Esophagus squamous epithelium (tissue), 5 donors: ENCODE measurements at regions not wholly inside any gene's neighbourhood (a gene's known extent, or its start where the extent isn't known, plus 50 kb on each side); places are given as distances from the start of the nearest gene placed in this dataset.

ENCODE experiments used
- DNase-seq: peaks from one replicate; lab custom pipeline; 2025; lab: John Stamatoyannopoulos, UW
- H3K27ac ChIP-seq, 4 donors: fragments of 200-600 bp; sonication (generic); one replicate each; pipeline ENCODE4 v1.5.1; 2016 to 2019; ENCODE audit warnings: mild to moderate bottlenecking in 1 of 4
- H3K27me3 ChIP-seq, 4 donors: fragments of 200-600 bp; sonication (generic); 1 replicate in 3 of 4; 2 replicates in 1 of 4; pipeline versions ENCODE4 v1.5.1 to v1.6.0; 2017 to 2021; ENCODE audit warnings: antibody characterized with exemption in 1 of 4
- H3K36me3 ChIP-seq, 3 donors: fragments of 200-600 bp; sonication (generic); one replicate each; pipeline ENCODE4 v1.5.1; 2016 to 2019
- H3K4me1 ChIP-seq, 3 donors: fragments of 200-600 bp; sonication (generic); one replicate each; pipeline ENCODE4 v1.5.1; 2017 to 2019
- H3K4me3 ChIP-seq, 4 donors: fragments of 200-600 bp; sonication (generic); 1 replicate in 3 of 4; 2 replicates in 1 of 4; pipeline ENCODE4 v1.5.1; 2016 to 2019; ENCODE audit warnings: mild to moderate bottlenecking in 2 of 4, moderate library complexity in 1 of 4
- H3K9me3 ChIP-seq, 3 donors: fragments of 200-600 bp; sonication (generic); one replicate each; pipeline ENCODE4 v1.5.1; 2016 to 2019
- CTCF ChIP-seq, 6 experiments: fragments of 450-650 bp in 4 of 6; fragments of 200-600 bp in 2 of 6; sonication (generic) in 2 of 6; IDR thresholded peaks; one replicate each; pipeline ENCODE4 v1.5.1; 2016 to 2019; ENCODE audit warnings: antibody characterized with exemption in 6 of 6, mild to moderate bottlenecking in 4 of 6, moderate library complexity in 4 of 6
- POLR2A ChIP-seq, 4 donors: fragments of 450-650 bp; IDR thresholded peaks; one replicate each; pipeline ENCODE4 v1.6.1; 2017; ENCODE audit warnings: antibody characterized with exemption in 4 of 4, mild to moderate bottlenecking in 4 of 4, moderate library complexity in 3 of 4
- WGBS, 2 donors: methylation state at CpG; one replicate each; pipeline ENCODE4 v1.1.5; 2018; 5-methylcytosine and 5-hydroxymethylcytosine counted together
- intact Hi-C: fragments of 100-400 bp; cut with DNase I; formaldehyde crosslinking; loops from one replicate; pipeline ENCODE4 v1.15.0; 2022
- donor health status: DM: yes; HTN: yes; CAD: no.

GRCh38 chr6:119594907-119595306, 245.3 kb upstream of the MAN1A1 start:
- Histone ChIP-seq H3K9me3 (no peaks in the 10 kb centered on the region), H3K4me1 (no peaks in the 10 kb centered on the region), H3K4me3 (no peak overlapping the region), H3K27ac (no peak overlapping the region), H3K27me3 (no peaks in the 10 kb centered on the region), H3K36me3 (no peaks in the 10 kb centered on the region)
- intact Hi-C loops: no loop called here
- DNase-seq: no peak
- TF ChIP-seq CTCF (IDR thresholded peaks at IDR 0.05) (no peak), POLR2A (IDR thresholded peaks at IDR 0.05) (no peak)

- Histone ChIP-seq H3K36me3 (no peaks in the 10 kb centered on the region), H3K27ac (no peak overlapping the region), H3K4me1 (no peaks in the 10 kb centered on the region), H3K4me3 (no peak overlapping the region), H3K9me3 (no peaks in the 10 kb centered on the region), H3K27me3 (no peaks in the 10 kb centered on the region)
- 64 to 69% methylated on average over 2 of the region's 2 CpGs for WGBS, 2 donors
- intact Hi-C loops: no loop called here
- TF ChIP-seq CTCF (IDR thresholded peaks at IDR 0.05): no peak
- TF ChIP-seq POLR2A (IDR thresholded peaks at IDR 0.05): no peak
- no peak for DNase-seq
Measured at GRCh38 chr6:119591235-119591634, 241.7 kb upstream of the MAN1A1 start.

- no peaks in the 10 kb centered on the region for H3K36me3 ChIP-seq
- TF ChIP-seq CTCF (IDR thresholded peaks at IDR 0.05) (no peak), POLR2A (IDR thresholded peaks at IDR 0.05) (no peak)
- no peaks in the 10 kb centered on the region for H3K27me3 ChIP-seq
- H3K4me1 ChIP-seq: no peaks in the 10 kb centered on the region
- 71% methylated on average over 2 of the region's 2 CpGs for WGBS, 2 donors
- intact Hi-C loops: no loop called here
- no peaks in the 10 kb centered on the region for H3K9me3 ChIP-seq
- H3K27ac ChIP-seq: no peak overlapping the region
- no peak for DNase-seq
- H3K4me3 ChIP-seq: no peak overlapping the region
Measured at GRCh38 chr6:119590066-119590465, 240.5 kb upstream of the MAN1A1 start.

GRCh38 chr6:119587537-119587936, 238.0 kb upstream of the MAN1A1 start:
- 42 to 52% methylated on average over 3 of the region's 3 CpGs for WGBS, 2 donors

GRCh38 chr6:119586250-119586882, 236.8 kb upstream of the MAN1A1 start:
- Histone ChIP-seq H3K36me3 (no peaks in the 10 kb centered on the region), H3K4me3 (no peak overlapping the region), H3K9me3 (no peaks in the 10 kb centered on the region), H3K27ac (no peak overlapping the region), H3K4me1 (no peaks in the 10 kb centered on the region), H3K27me3 (no peaks in the 10 kb centered on the region)
- no peak for DNase-seq
- intact Hi-C loops: no loop called here
- TF ChIP-seq CTCF (IDR thresholded peaks at IDR 0.05) (no peak), POLR2A (IDR thresholded peaks at IDR 0.05) (no peak)
- WGBS, 2 donors: 74 to 85% methylated on average over 3 of the region's 3 CpGs

More at GRCh38 chr6:119587537-119587936, 238.0 kb upstream of the MAN1A1 start:
- Histone ChIP-seq H3K4me3 (no peak overlapping the region), H3K9me3 (no peaks in the 10 kb centered on the region), H3K4me1 (no peaks in the 10 kb centered on the region), H3K36me3 (no peaks in the 10 kb centered on the region), H3K27ac (no peak overlapping the region), H3K27me3 (no peaks in the 10 kb centered on the region)
- no peak for DNase-seq
- intact Hi-C loops: no loop called here
- TF ChIP-seq CTCF (IDR thresholded peaks at IDR 0.05): no peak
- TF ChIP-seq POLR2A (IDR thresholded peaks at IDR 0.05): no peak
